CD14-positive monocyte (primary cell): ENCODE measurements at regions not wholly inside any gene's neighbourhood (a gene's known extent, or its start where the extent isn't known, plus 50 kb on each side); places are given as distances from the start of the nearest gene placed in this dataset.

Source experiments
- DNase-seq, 3 donors: peaks; one replicate each; pipeline ENCODE4 v3.0.0-alpha.2; 2011 to 2022
- H2AFZ ChIP-seq: 2 replicates; pipeline ENCODE4 v1.6.0; 2012; ENCODE audit warnings: mild to moderate bottlenecking, low read depth, low read length, inconsistent platforms; ENCODE audit not compliant: insufficient read depth, poor library complexity, severe bottlenecking
- H3K27ac ChIP-seq, 2 donors: 1 replicate in 1 of 2; 2 replicates in 1 of 2; pipeline ENCODE4 v1.5.1; 2012 to 2013; ENCODE audit warnings: low read length in 2 of 2, control low read depth in 1 of 2, inconsistent platforms in 1 of 2, low read depth in 1 of 2, mild to moderate bottlenecking in 1 of 2
- H3K27me3 ChIP-seq, 2 donors: one replicate each; pipeline versions ENCODE4 v1.6.0 to v1.6.1; 2011 to 2013; ENCODE audit warnings: low read length in 2 of 2; ENCODE audit not compliant: control insufficient read depth in 2 of 2, insufficient read depth in 2 of 2
- H3K36me3 ChIP-seq, 2 donors: replicated peaks in 1 of 2; 1 replicate in 1 of 2; 2 replicates in 1 of 2; pipeline versions ENCODE4 v1.5.1 to v1.6.1; 2012 to 2013; ENCODE audit warnings: low read length in 2 of 2, control low read depth in 1 of 2, inconsistent platforms in 1 of 2, mild to moderate bottlenecking in 1 of 2; ENCODE audit not compliant: insufficient read depth in 2 of 2, control insufficient read depth in 1 of 2
- H3K4me1 ChIP-seq, 2 donors: 1 replicate in 1 of 2; 2 replicates in 1 of 2; pipeline versions ENCODE4 v1.5.1 to v1.6.1; 2012 to 2013; ENCODE audit warnings: low read length in 2 of 2, control low read depth in 1 of 2, inconsistent platforms in 1 of 2, mild to moderate bottlenecking in 1 of 2, moderate library complexity in 1 of 2; ENCODE audit not compliant: insufficient read depth in 2 of 2, control insufficient read depth in 1 of 2
- H3K4me2 ChIP-seq: replicated peaks from 2 replicates; pipeline ENCODE3; 2012; ENCODE audit warnings: low read length, moderate library complexity, mild to moderate bottlenecking; ENCODE audit not compliant: poor library complexity, severe bottlenecking; ENCODE audit errors: extremely low read depth
- H3K4me3 ChIP-seq, 3 experiments: fragments of 200-600 bp in 1 of 3; sonication (generic) in 1 of 3; replicated peaks in 1 of 3; 1 replicate in 2 of 3; 2 replicates in 1 of 3; pipeline ENCODE4 v1.5.1; 2011 to 2013; ENCODE audit warnings: low read length in 3 of 3, mild to moderate bottlenecking in 3 of 3, control low read depth in 2 of 3, low read depth in 2 of 3, inconsistent platforms in 1 of 3, moderate library complexity in 1 of 3
- H3K79me2 ChIP-seq: 2 replicates; pipeline ENCODE4 v1.6.0; 2012; ENCODE audit warnings: mild to moderate bottlenecking, control low read depth, inconsistent platforms, low read length, moderate library complexity; ENCODE audit not compliant: insufficient read depth
- H3K9ac ChIP-seq: 2 replicates; pipeline ENCODE4 v1.6.0; 2017; ENCODE audit warnings: low read length, mild to moderate bottlenecking; ENCODE audit not compliant: insufficient read depth, poor library complexity, severe bottlenecking
- H3K9me3 ChIP-seq, 2 donors: replicated peaks in 1 of 2; 1 replicate in 1 of 2; 2 replicates in 1 of 2; pipeline versions ENCODE4 v1.5.1 to v1.6.1; 2012 to 2013; ENCODE audit warnings: low read length in 2 of 2, control low read depth in 1 of 2; ENCODE audit not compliant: control insufficient read depth in 1 of 2, insufficient read depth in 1 of 2
- H4K20me1 ChIP-seq: 2 replicates; pipeline ENCODE4 v1.6.0; 2012; ENCODE audit warnings: mild to moderate bottlenecking, low read length, control low read depth, moderate library complexity; ENCODE audit not compliant: insufficient read depth
- H3K27ac Mint-ChIP-seq, 7 donors: one replicate each; pipeline ENCODE4 v1.8.0; 2020; ENCODE audit warnings: mild to moderate bottlenecking in 7 of 7, mixed read lengths in 7 of 7, moderate library complexity in 6 of 7, inconsistent platforms in 2 of 7
- H3K27me3 Mint-ChIP-seq, 3 donors: one replicate each; pipeline ENCODE4 v1.8.0; 2021 to 2022; ENCODE audit warnings: low read depth in 3 of 3, mild to moderate bottlenecking in 3 of 3, mixed read lengths in 3 of 3, moderate library complexity in 3 of 3, inconsistent platforms in 1 of 3
- H3K36me3 Mint-ChIP-seq, 2 donors: one replicate each; pipeline ENCODE4 v1.8.0; 2020; ENCODE audit warnings: mixed read lengths in 2 of 2, inconsistent platforms in 1 of 2, mild to moderate bottlenecking in 1 of 2
- H3K4me1 Mint-ChIP-seq: one replicate; pipeline ENCODE4 v1.8.0; 2020; ENCODE audit warnings: mild to moderate bottlenecking, mixed read lengths
- H3K4me3 Mint-ChIP-seq, 2 donors: one replicate each; pipeline ENCODE4 v1.8.0; 2020; ENCODE audit warnings: mild to moderate bottlenecking in 2 of 2, mixed read lengths in 2 of 2, moderate library complexity in 1 of 2
- H3K9me3 Mint-ChIP-seq, 7 donors: one replicate each; pipeline ENCODE4 v1.8.0; 2020 to 2022; ENCODE audit warnings: mixed read lengths in 7 of 7, mild to moderate bottlenecking in 6 of 7, moderate library complexity in 6 of 7, inconsistent platforms in 2 of 7
- WGBS: methylation state at CpG from one replicate; pipeline ENCODE4 v1.1.5; 2013; ENCODE audit warnings: missing lambda C conversion rate; ENCODE audit not compliant: insufficient coverage; 5-methylcytosine and 5-hydroxymethylcytosine counted together
- intact Hi-C, 2 donors: fragments of 100-400 bp; cut with micrococcal nuclease; formaldehyde crosslinking; loops; one replicate each; pipeline versions ENCODE4 v1.15.0 to v1.15.1; 2023
- TF ChIP-seq, protein P1 (sequence below): fragments of 200-600 bp; IDR thresholded peaks from one replicate; pipeline ENCODE4 v1.8.0; 2022; ENCODE audit warnings: antibody characterized with exemption, mild to moderate bottlenecking

DNA sequence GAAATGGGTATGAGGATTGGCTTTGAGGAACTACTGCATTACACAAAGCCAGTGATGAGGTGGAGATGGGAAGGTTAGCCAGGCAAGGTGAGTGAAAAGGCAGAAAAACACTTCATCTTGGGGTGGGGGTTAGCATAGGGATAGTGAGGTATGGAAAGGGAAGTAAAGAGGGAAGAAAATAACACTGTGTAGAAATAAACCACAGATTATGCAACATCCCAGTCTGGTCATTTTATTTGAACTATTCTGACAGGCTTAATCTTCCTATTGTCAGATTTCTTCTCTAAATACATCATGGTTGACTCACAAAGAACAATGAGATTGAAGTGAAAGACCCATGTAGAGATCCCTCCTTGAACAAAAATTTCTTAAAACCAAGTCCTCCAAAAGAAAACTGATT, 640.2 kb downstream of the PTPRC start:
- no peak overlapping the region for H2AFZ ChIP-seq
- TF ChIP-seq, protein P1, sequence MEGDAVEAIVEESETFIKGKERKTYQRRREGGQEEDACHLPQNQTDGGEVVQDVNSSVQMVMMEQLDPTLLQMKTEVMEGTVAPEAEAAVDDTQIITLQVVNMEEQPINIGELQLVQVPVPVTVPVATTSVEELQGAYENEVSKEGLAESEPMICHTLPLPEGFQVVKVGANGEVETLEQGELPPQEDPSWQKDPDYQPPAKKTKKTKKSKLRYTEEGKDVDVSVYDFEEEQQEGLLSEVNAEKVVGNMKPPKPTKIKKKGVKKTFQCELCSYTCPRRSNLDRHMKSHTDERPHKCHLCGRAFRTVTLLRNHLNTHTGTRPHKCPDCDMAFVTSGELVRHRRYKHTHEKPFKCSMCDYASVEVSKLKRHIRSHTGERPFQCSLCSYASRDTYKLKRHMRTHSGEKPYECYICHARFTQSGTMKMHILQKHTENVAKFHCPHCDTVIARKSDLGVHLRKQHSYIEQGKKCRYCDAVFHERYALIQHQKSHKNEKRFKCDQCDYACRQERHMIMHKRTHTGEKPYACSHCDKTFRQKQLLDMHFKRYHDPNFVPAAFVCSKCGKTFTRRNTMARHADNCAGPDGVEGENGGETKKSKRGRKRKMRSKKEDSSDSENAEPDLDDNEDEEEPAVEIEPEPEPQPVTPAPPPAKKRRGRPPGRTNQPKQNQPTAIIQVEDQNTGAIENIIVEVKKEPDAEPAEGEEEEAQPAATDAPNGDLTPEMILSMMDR = no peak
- no peak overlapping the region for H3K9ac ChIP-seq
- H3K4me1 ChIP-seq = peaks cover 9% of the 10 kb centered on the region in 2 donors
- no peaks in the 10 kb centered on the region for H4K20me1 ChIP-seq
- no peaks in the 10 kb centered on the region for H3K36me3 ChIP-seq
- no peak overlapping the region for H3K4me3 Mint-ChIP-seq
- peak; percentile 3 to 34 (median 27) for DNase-seq
- peaks cover 3 to 10% (median 8%) of the 10 kb centered on the region in 7 donors for H3K9me3 Mint-ChIP-seq
- H3K27ac Mint-ChIP-seq = peak overlapping the region in 6 of 7 donors; percentile 0 to 23 (median 2)
- intact Hi-C loops = no loop called here
- H3K27me3 Mint-ChIP-seq = peaks cover 0 to 4% (median 0%) of the 10 kb centered on the region in 3 donors
- H3K27me3 ChIP-seq = no peaks in the 10 kb centered on the region
- H3K4me2 ChIP-seq = no peak overlapping the region
- H3K36me3 Mint-ChIP-seq = no peaks in the 10 kb centered on the region
- H3K9me3 ChIP-seq = peaks cover 0 to 7% of the 10 kb centered on the region in 2 donors
- H3K4me3 ChIP-seq = no peak overlapping the region
- no peak overlapping the region for H3K27ac ChIP-seq
- H3K79me2 ChIP-seq = no peaks in the 10 kb centered on the region
- peaks cover 16% of the 10 kb centered on the region for H3K4me1 Mint-ChIP-seq

DNA sequence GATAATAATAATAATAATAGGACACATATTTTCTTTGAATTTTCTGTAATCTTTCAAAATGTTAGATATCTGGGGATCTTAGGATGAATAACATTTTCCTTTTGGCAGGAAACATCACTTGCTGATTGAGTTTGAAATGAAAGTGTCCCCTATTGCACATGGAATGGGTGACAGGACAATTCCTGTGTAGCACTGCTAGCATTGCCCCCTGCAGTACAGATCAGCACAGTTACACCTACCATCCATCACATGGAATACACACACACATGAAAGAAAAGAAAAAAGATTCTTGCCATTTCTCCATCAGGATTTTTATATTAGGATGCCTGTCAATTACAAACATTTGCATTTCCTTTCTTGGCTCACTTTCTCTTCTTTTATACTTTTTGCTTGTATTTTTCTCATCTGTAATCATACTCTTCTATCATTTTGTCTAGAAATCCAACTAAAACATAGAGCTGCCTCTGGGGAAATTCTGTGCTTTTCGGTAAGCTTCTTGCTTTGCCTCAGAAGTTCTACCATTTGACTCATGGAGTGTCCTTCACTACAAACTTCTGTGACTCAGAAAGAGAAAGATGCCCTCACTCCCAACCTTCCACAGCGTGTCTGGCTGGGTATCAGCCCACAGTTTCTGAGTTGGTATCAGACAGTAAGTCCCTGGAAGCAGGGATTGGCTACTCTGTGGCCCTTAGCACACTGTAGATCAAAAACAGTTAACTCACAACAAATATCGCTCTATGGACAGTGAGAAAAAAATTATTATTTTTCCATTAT, 641.2 kb downstream of the PTPRC start:
- H3K27me3 Mint-ChIP-seq = peaks cover 0 to 4% (median 0%) of the 10 kb centered on the region in 3 donors

More for the DNA sequence above, 641.2 kb downstream of the PTPRC start:
- H3K36me3 ChIP-seq = no peaks in the 10 kb centered on the region
- peaks cover 0 to 7% of the 10 kb centered on the region in 2 donors for H3K9me3 ChIP-seq
- H3K27me3 ChIP-seq = no peaks in the 10 kb centered on the region
- no peak overlapping the region for H2AFZ ChIP-seq
- no peak overlapping the region for H3K4me2 ChIP-seq
- H3K27ac Mint-ChIP-seq = peak overlapping the region in 1 of 7 donors; percentile 61
- H3K4me3 Mint-ChIP-seq = no peak overlapping the region
- H3K4me1 Mint-ChIP-seq = peaks cover 16% of the 10 kb centered on the region
- WGBS = 86% methylated on average over 1 of the region's 3 CpGs
- H3K4me3 ChIP-seq = no peak overlapping the region
- intact Hi-C loops = no loop called here
- H3K9ac ChIP-seq = no peak overlapping the region
- no peaks in the 10 kb centered on the region for H4K20me1 ChIP-seq
- H3K27ac ChIP-seq = no peak overlapping the region
- H3K79me2 ChIP-seq = no peaks in the 10 kb centered on the region
- H3K36me3 Mint-ChIP-seq = no peaks in the 10 kb centered on the region
- TF ChIP-seq, protein P1 = no peak
- H3K4me1 ChIP-seq = peaks cover 9% of the 10 kb centered on the region in 2 donors
- peaks cover 3 to 10% (median 8%) of the 10 kb centered on the region in 7 donors for H3K9me3 Mint-ChIP-seq
- DNase-seq = peak in 1 of 3 donors; percentile 14
